GM12878 (cell line): ENCODE measurements at regions not wholly inside any gene's neighbourhood (a gene's known extent, or its start where the extent isn't known, plus 50 kb on each side); places are given as distances from the start of the nearest gene placed in this dataset.

Experiments used
- ATAC-seq: fragments of 200-7000 bp; cut with Tn5 transposase; 3 replicates; pipeline ENCODE4 v1.9.1; 2020; ENCODE audit warnings: mild to moderate bottlenecking, moderate library complexity
- BruUV-seq: library from RNA; stranded (reverse); fragments of 400-500 nt; replicated peaks from 2 replicates; lab custom pipeline; 2021; lab: Mats Ljungman, UMichigan
- CTCF ChIA-PET: fragments of 300-600 bp; sonication (Branson Sonifier 250); formaldehyde crosslinking; extraction: SDS; loops from one replicate; lab custom pipeline; 2021; ENCODE audit warnings: inconsistent platforms; lab: Yijun Ruan, JAX
- POLR2A ChIA-PET: fragments of 350-600 bp; formaldehyde crosslinking; extraction: SDS; loops from one replicate; lab custom pipeline; 2021; ENCODE audit warnings: inconsistent platforms; lab: Charles Lee
- RAD21 ChIA-PET: fragments of 300-600 bp; sonication (Branson Sonifier 250); formaldehyde crosslinking; loops from one replicate; lab custom pipeline; 2023; ENCODE audit warnings: antibody characterized with exemption; ENCODE audit not compliant: unreplicated experiment; lab: Charles Lee
- SMC1A ChIA-PET: fragments of 300-600 bp; sonication (Branson Sonifier 250); formaldehyde crosslinking; loops from one replicate; lab custom pipeline; 2023; ENCODE audit not compliant: unreplicated experiment, uncharacterized antibody; lab: Charles Lee
- DNase-seq: peaks from one replicate; pipeline ENCODE4 v3.0.0-alpha.2; 2011; ENCODE audit warnings: low read depth, low spot score
- FAIRE-seq: peaks from 3 replicates; lab custom pipeline; 2011; peaks lifted over from hg19 to GRCh38; lab: Jason Lieb, UNC
- H2AFZ ChIP-seq: 2 replicates; pipeline ENCODE4 v1.6.0; 2011; ENCODE audit warnings: low read depth, low read length, control low read depth; ENCODE audit not compliant: control insufficient read depth
- H3K27ac ChIP-seq: 2 replicates; pipeline ENCODE4 v1.5.1; 2011; ENCODE audit warnings: control low read depth; ENCODE audit not compliant: control insufficient read depth, insufficient read depth
- H3K27me3 ChIP-seq, 2 experiments: replicated peaks in 1 of 2; 2 replicates each; pipeline versions ENCODE4 v1.6.0 to v1.6.1; 2011; ENCODE audit warnings: low read length in 1 of 2; ENCODE audit not compliant: control insufficient read depth in 2 of 2, insufficient read depth in 2 of 2
- H3K36me3 ChIP-seq, 2 experiments: 2 replicates each; pipeline ENCODE4 v1.5.1; 2011; ENCODE audit warnings: low read length in 1 of 2; ENCODE audit not compliant: control insufficient read depth in 2 of 2, insufficient read depth in 2 of 2
- H3K4me1 ChIP-seq: 2 replicates; pipeline ENCODE4 v1.6.1; 2011; ENCODE audit warnings: mild to moderate bottlenecking, low read length, moderate library complexity, mixed read lengths; ENCODE audit not compliant: control insufficient read depth, insufficient read depth
- H3K4me2 ChIP-seq: 2 replicates; pipeline ENCODE4 v1.6.0; 2011; ENCODE audit warnings: control low read depth; ENCODE audit not compliant: control insufficient read depth, insufficient read depth
- H3K4me3 ChIP-seq: fragments of 200-600 bp; sonication (generic); 2 replicates; pipeline ENCODE4 v1.5.1; 2016
- H3K79me2 ChIP-seq: 2 replicates; pipeline ENCODE4 v1.6.0; 2011; ENCODE audit warnings: low read length; ENCODE audit not compliant: control insufficient read depth, insufficient read depth
- H3K9ac ChIP-seq: 2 replicates; pipeline ENCODE4 v1.8.0; 2011; ENCODE audit warnings: low read length, control low read depth, mixed read lengths; ENCODE audit not compliant: control insufficient read depth, insufficient read depth
- H3K9me3 ChIP-seq: replicated peaks from 3 replicates; pipeline ENCODE4 v1.5.1; 2011; ENCODE audit warnings: mild to moderate bottlenecking, low read length; ENCODE audit not compliant: control insufficient read depth, insufficient read depth
- H4K20me1 ChIP-seq: 2 replicates; pipeline ENCODE4 v1.6.0; 2011; ENCODE audit not compliant: control insufficient read depth, insufficient read depth
- FOXM1 ChIP-seq: IDR thresholded peaks from 2 replicates; pipeline ENCODE4 v1.6.1; 2012; ENCODE audit warnings: low read depth, mild to moderate bottlenecking, inconsistent platforms, low read length, moderate library complexity
- RAD51 ChIP-seq: fragments of 450-650 bp; IDR thresholded peaks from 2 replicates; pipeline ENCODE4 v1.6.1; 2016; ENCODE audit warnings: moderate library complexity, mild to moderate bottlenecking, inconsistent platforms
- RBBP5 ChIP-seq: fragments of 200-600 bp; sonication (generic); conservative IDR thresholded peaks from 2 replicates; pipeline ENCODE4 v1.6.1; 2016
- RELA ChIP-seq: fragments of 450-650 bp; IDR thresholded peaks from 2 replicates; pipeline ENCODE4 v1.8.0; 2014; ENCODE audit warnings: borderline replicate concordance; ENCODE audit not compliant: partially characterized antibody
- WGBS: methylation state at CpG from one replicate; pipeline ENCODE4 v1.1.6; 2016; ENCODE audit warnings: low lambda C conversion rate; ENCODE audit not compliant: insufficient replicate concordance, insufficient coverage; ENCODE audit errors: missing lambda C conversion rate; 5-methylcytosine and 5-hydroxymethylcytosine counted together
- in situ Hi-C: fragments of 300-500 bp; cut with MboI; formaldehyde crosslinking; loops from 9 replicates; pipeline ENCODE4 v1.14.3; 2018; ENCODE audit warnings: mixed read lengths
- intact Hi-C: fragments of 100-400 bp; cut with micrococcal nuclease; formaldehyde crosslinking; loops from one replicate; pipeline ENCODE4 v1.14.2; 2022; ENCODE audit not compliant: unreplicated experiment
- TF ChIP-seq, protein P1 (sequence below): fragments of 450-650 bp; IDR thresholded peaks from 2 replicates; pipeline ENCODE4 v1.6.1; 2017; ENCODE audit warnings: mild to moderate bottlenecking, moderate library complexity
- TF ChIP-seq, protein P2 (sequence below): fragments of 450-650 bp; IDR thresholded peaks from 2 replicates; pipeline ENCODE4 v1.6.1; 2017; ENCODE audit warnings: mild to moderate bottlenecking, low read depth, inconsistent platforms; ENCODE audit not compliant: poor library complexity, severe bottlenecking

DNA sequence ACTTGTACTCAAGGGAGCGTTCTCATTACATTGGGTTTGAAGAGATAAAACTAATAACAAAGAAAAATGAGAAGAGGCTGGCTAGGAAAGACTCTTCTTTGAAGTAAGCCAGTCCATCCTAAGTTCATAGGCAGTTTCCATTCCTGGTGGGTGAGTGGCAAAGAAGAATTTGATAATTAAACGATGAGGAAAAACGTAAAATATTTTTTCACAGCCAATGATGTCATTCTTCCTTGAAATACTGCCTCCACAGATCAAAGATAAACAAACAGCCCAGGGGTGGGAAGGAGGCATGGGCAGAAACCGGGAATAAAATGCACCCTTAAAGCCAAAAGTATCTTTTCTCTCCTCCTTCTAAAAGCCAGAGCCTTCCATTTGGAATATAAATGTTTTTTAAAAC is 346.6 kb downstream of the PMP22 start (continued):
- TF ChIP-seq, protein P1, sequence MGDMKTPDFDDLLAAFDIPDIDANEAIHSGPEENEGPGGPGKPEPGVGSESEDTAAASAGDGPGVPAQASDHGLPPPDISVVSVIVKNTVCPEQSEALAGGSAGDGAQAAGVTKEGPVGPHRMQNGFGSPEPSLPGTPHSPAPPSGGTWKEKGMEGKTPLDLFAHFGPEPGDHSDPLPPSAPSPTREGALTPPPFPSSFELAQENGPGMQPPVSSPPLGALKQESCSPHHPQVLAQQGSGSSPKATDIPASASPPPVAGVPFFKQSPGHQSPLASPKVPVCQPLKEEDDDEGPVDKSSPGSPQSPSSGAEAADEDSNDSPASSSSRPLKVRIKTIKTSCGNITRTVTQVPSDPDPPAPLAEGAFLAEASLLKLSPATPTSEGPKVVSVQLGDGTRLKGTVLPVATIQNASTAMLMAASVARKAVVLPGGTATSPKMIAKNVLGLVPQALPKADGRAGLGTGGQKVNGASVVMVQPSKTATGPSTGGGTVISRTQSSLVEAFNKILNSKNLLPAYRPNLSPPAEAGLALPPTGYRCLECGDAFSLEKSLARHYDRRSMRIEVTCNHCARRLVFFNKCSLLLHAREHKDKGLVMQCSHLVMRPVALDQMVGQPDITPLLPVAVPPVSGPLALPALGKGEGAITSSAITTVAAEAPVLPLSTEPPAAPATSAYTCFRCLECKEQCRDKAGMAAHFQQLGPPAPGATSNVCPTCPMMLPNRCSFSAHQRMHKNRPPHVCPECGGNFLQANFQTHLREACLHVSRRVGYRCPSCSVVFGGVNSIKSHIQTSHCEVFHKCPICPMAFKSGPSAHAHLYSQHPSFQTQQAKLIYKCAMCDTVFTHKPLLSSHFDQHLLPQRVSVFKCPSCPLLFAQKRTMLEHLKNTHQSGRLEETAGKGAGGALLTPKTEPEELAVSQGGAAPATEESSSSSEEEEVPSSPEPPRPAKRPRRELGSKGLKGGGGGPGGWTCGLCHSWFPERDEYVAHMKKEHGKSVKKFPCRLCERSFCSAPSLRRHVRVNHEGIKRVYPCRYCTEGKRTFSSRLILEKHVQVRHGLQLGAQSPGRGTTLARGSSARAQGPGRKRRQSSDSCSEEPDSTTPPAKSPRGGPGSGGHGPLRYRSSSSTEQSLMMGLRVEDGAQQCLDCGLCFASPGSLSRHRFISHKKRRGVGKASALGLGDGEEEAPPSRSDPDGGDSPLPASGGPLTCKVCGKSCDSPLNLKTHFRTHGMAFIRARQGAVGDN, result no peak
- no peak for TF ChIP-seq RBBP5
- TF ChIP-seq FOXM1, result no peak
- TF ChIP-seq, all 136 proteins: peak for 0

DNA sequence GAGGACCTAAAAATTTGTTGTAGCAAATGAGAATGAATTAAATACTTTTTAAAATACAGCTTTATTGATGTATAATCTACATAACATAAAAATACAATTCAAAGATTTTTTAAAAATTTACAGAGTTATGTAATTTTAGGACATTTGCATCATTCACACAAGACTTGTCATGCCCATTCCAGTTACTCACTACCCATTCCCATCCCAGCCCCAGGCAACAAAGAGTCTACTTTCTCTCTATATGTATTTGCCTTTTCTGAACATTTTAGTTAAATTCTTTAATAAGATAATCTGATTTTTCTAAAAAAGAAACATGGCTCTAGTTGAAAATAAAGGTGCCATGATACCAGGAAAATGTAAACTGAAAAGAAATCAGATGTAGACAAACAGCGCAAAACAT is 354.2 kb downstream of the PMP22 start:
- no peaks in the 10 kb centered on the region for H3K36me3 ChIP-seq
- DNase-seq (no peak), ATAC-seq (no peak), FAIRE-seq (no peak)
- H4K20me1 ChIP-seq, result no peaks in the 10 kb centered on the region
- TF ChIP-seq RELA (no peak), RAD51 (no peak)
- TF ChIP-seq, protein P2, sequence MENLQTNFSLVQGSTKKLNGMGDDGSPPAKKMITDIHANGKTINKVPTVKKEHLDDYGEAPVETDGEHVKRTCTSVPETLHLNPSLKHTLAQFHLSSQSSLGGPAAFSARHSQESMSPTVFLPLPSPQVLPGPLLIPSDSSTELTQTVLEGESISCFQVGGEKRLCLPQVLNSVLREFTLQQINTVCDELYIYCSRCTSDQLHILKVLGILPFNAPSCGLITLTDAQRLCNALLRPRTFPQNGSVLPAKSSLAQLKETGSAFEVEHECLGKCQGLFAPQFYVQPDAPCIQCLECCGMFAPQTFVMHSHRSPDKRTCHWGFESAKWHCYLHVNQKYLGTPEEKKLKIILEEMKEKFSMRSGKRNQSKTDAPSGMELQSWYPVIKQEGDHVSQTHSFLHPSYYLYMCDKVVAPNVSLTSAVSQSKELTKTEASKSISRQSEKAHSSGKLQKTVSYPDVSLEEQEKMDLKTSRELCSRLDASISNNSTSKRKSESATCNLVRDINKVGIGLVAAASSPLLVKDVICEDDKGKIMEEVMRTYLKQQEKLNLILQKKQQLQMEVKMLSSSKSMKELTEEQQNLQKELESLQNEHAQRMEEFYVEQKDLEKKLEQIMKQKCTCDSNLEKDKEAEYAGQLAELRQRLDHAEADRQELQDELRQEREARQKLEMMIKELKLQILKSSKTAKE, result no peak
- in situ Hi-C loops, result no loop called here
- no peak overlapping the region for H3K27ac ChIP-seq
- intact Hi-C loops, result no loop called here
- no peaks in the 10 kb centered on the region for H3K4me1 ChIP-seq
- H2AFZ ChIP-seq, result no peak overlapping the region
- RAD21 ChIA-PET, result no interaction called here
- H3K9ac ChIP-seq, result no peak overlapping the region
- H3K27me3 ChIP-seq, result no peaks in the 10 kb centered on the region
- H3K9me3 ChIP-seq, result no peaks in the 10 kb centered on the region
- H3K4me3 ChIP-seq, result no peak overlapping the region
- H3K79me2 ChIP-seq, result no peaks in the 10 kb centered on the region
- SMC1A ChIA-PET, result no interaction called here
- 77% methylated on average over 1 of the region's 1 CpG for WGBS
- no peak overlapping the region for H3K4me2 ChIP-seq
- CTCF ChIA-PET, result interaction anchor here (1.9 kb wide), 1 partner anchor 16 kb away, joined by 6 read pairs; no protein-coding TSS in a partner anchor
- POLR2A ChIA-PET, result no interaction called here
- no TSS peak for BruUV-seq
